SU-DHL-6 (cell line): ENCODE measurements at regions not wholly inside any gene's neighbourhood (a gene's known extent, or its start where the extent isn't known, plus 50 kb on each side); places are given as distances from the start of the nearest gene placed in this dataset.

Experiments
- H2AFZ ChIP-seq: fragments of 200-600 bp; sonication (generic); 2 replicates; pipeline ENCODE4 v1.6.1; 2014; ENCODE audit warnings: low read depth, mild to moderate bottlenecking, moderate library complexity, mixed read lengths, antibody characterized with exemption, low read length; ENCODE audit not compliant: severe bottlenecking
- H3F3A ChIP-seq: fragments of 200-600 bp; shearing (Covaris generic); 2 replicates; pipeline ENCODE4 v1.6.0; 2016; ENCODE audit warnings: antibody characterized with exemption, mild to moderate bottlenecking; ENCODE audit not compliant: insufficient read depth
- H3K27ac ChIP-seq: fragments of 200-600 bp; sonication (generic); 2 replicates; pipeline ENCODE4 v1.5.1; 2016; ENCODE audit warnings: low read depth, mild to moderate bottlenecking, low read length, moderate library complexity, mixed read lengths
- H3K27me3 ChIP-seq: fragments of 200-600 bp; sonication (generic), shearing (Covaris generic); 2 replicates; pipeline ENCODE4 v1.6.0; 2014; ENCODE audit warnings: mild to moderate bottlenecking, low read length
- H3K36me3 ChIP-seq: fragments of 200-600 bp; sonication (generic); 2 replicates; pipeline ENCODE4 v1.6.1; 2014; ENCODE audit warnings: mild to moderate bottlenecking, low read length, mixed read lengths
- H3K4me2 ChIP-seq: fragments of 300-600, 200-600 bp; shearing (Covaris generic), sonication (generic); 2 replicates; pipeline ENCODE4 v1.6.0; 2014; ENCODE audit warnings: low read length, low read depth, mild to moderate bottlenecking; ENCODE audit not compliant: poor library complexity, severe bottlenecking
- H3K4me3 ChIP-seq: fragments of 200-600 bp; sonication (generic); 2 replicates; pipeline ENCODE4 v1.5.1; 2014; ENCODE audit warnings: antibody characterized with exemption, low read length, mild to moderate bottlenecking, mixed read lengths; ENCODE audit not compliant: insufficient read depth, poor library complexity, severe bottlenecking
- H3K79me2 ChIP-seq: fragments of 200-600 bp; sonication (generic); 2 replicates; pipeline ENCODE4 v1.6.1; 2014; ENCODE audit warnings: mild to moderate bottlenecking, low read length, moderate library complexity; ENCODE audit not compliant: insufficient read depth
- H3K9ac ChIP-seq: fragments of 200-600 bp; sonication (generic); 2 replicates; pipeline ENCODE4 v1.7.0; 2014; ENCODE audit warnings: mild to moderate bottlenecking, low read length
- H3K9me2 ChIP-seq: fragments of 200-600 bp; sonication (generic); replicated peaks from 2 replicates; pipeline ENCODE4 v1.6.1; 2014; ENCODE audit warnings: low read length; ENCODE audit not compliant: insufficient read depth
- H3K9me3 ChIP-seq: fragments of 200-600 bp; sonication (generic); 2 replicates; pipeline ENCODE4 v1.6.1; 2014; ENCODE audit warnings: low read length, mixed read lengths; ENCODE audit not compliant: insufficient read depth
- H4K20me1 ChIP-seq: fragments of 200-600 bp; sonication (generic); 2 replicates; pipeline ENCODE4 v1.6.1; 2014; ENCODE audit warnings: low read depth, mild to moderate bottlenecking, antibody characterized with exemption, low read length, moderate library complexity, mixed read lengths
- CTCF ChIP-seq: fragments of 200-600 bp; sonication (generic); IDR thresholded peaks from one replicate; pipeline ENCODE4 v1.5.1; 2017; ENCODE audit warnings: antibody characterized with exemption, mild to moderate bottlenecking, low read length, moderate library complexity; ENCODE audit not compliant: insufficient read depth, poor library complexity, severe bottlenecking
- EZH2phosphoT487 ChIP-seq: fragments of 200-600 bp; sonication (generic), shearing (Covaris generic); conservative IDR thresholded peaks from 2 replicates; pipeline ENCODE4 v1.6.1; 2018; ENCODE audit warnings: mild to moderate bottlenecking, antibody characterized with exemption, low read length, moderate library complexity, mixed read lengths

- Histone ChIP-seq H4K20me1 (no peaks in the 10 kb centered on the region), H3K4me3 (no peak overlapping the region), H3K36me3 (no peaks in the 10 kb centered on the region), H3K27me3 (0 out of 2 replicates have a peak, but pooled peaks cover 3% of the 10 kb centered on the region), H3K27ac (no peak overlapping the region), H2AFZ (no peak overlapping the region), H3F3A (no peaks in the 10 kb centered on the region), H3K9ac (no peak overlapping the region), H3K9me3 (no peaks in the 10 kb centered on the region), H3K4me2 (no peak overlapping the region), H3K9me2 (no peaks in the 10 kb centered on the region), H3K79me2 (no peaks in the 10 kb centered on the region)
- TF ChIP-seq EZH2phosphoT487, result no peak
Measured at GRCh38 chr6:7050004-7050403, 57.8 kb upstream of the RREB1 start.

GRCh38 chr6:7050872-7051779 is 56.6 kb upstream of the RREB1 start:
- Histone ChIP-seq H3K9me2 (no peaks in the 10 kb centered on the region), H3F3A (no peaks in the 10 kb centered on the region), H3K27ac (no peak overlapping the region), H3K4me2 (no peak overlapping the region), H3K36me3 (no peaks in the 10 kb centered on the region), H3K27me3 (0 out of 2 replicates have a peak, but pooled peaks cover 3% of the 10 kb centered on the region), H3K4me3 (no peak overlapping the region), H3K9me3 (no peaks in the 10 kb centered on the region), H4K20me1 (no peaks in the 10 kb centered on the region), H2AFZ (no peak overlapping the region), H3K9ac (no peak overlapping the region), H3K79me2 (no peaks in the 10 kb centered on the region)
- TF ChIP-seq CTCF (no peak), EZH2phosphoT487 (no peak)

- Histone ChIP-seq H4K20me1 (no peaks in the 10 kb centered on the region), H3K9ac (no peak overlapping the region), H3K36me3 (no peaks in the 10 kb centered on the region), H3K9me2 (no peaks in the 10 kb centered on the region), H3F3A (no peaks in the 10 kb centered on the region), H3K27ac (no peak overlapping the region), H2AFZ (no peak overlapping the region), H3K4me3 (no peak overlapping the region), H3K4me2 (peak overlapping the region; percentile 2), H3K27me3 (0 out of 2 replicates have a peak, but pooled peaks cover 3% of the 10 kb centered on the region), H3K79me2 (no peaks in the 10 kb centered on the region), H3K9me3 (no peaks in the 10 kb centered on the region)
- TF ChIP-seq CTCF, result no peak
- no peak for TF ChIP-seq EZH2phosphoT487
Measured at GRCh38 chr6:7051780-7052442, 55.9 kb upstream of the RREB1 start.
